Activated B cell treated with CpG ODN at 0.5 μM for 24 hours (primary cell): ENCODE measurements at regions not wholly inside any gene's neighbourhood (a gene's known extent, or its start where the extent isn't known, plus 50 kb on each side); places are given as distances from the start of the nearest gene placed in this dataset.

Experiments
- ATAC-seq: fragments of 200-7000 bp; cut with Tn5 transposase; one replicate; pipeline ENCODE4 v1.10.0; 2021; ENCODE audit warnings: low read depth, mild to moderate bottlenecking, moderate library complexity
- CTCF ChIA-PET: fragments of 350-600 bp; sonication (Branson Sonifier 250); formaldehyde crosslinking; loops from one replicate; lab custom pipeline; 2021; ENCODE audit warnings: antibody characterized with exemption; lab: Charles Lee
- POLR2A ChIA-PET: fragments of 350-600 bp; sonication (Branson Sonifier 250); formaldehyde crosslinking; loops from one replicate; lab custom pipeline; 2021; ENCODE audit warnings: antibody characterized with exemption; lab: Charles Lee
- DNase-seq: peaks from one replicate; pipeline ENCODE4 v3.0.0; 2022
- H3K27ac Mint-ChIP-seq: one replicate; pipeline ENCODE4 v1.8.0; 2020; ENCODE audit warnings: mixed read lengths
- H3K27me3 Mint-ChIP-seq: one replicate; pipeline ENCODE4 v1.8.0; 2021; ENCODE audit warnings: mixed read lengths
- H3K36me3 Mint-ChIP-seq: one replicate; pipeline ENCODE4 v1.8.0; 2021; ENCODE audit warnings: low read depth, mixed read lengths
- H3K4me1 Mint-ChIP-seq: one replicate; pipeline ENCODE4 v1.8.0; 2021; ENCODE audit warnings: mixed read lengths
- H3K4me3 Mint-ChIP-seq: one replicate; pipeline ENCODE4 v1.8.0; 2020; ENCODE audit warnings: mild to moderate bottlenecking, mixed read lengths
- H3K9me3 Mint-ChIP-seq: one replicate; pipeline ENCODE4 v1.8.0; 2020; ENCODE audit warnings: mixed read lengths
- CTCF ChIP-seq: fragments of 200-600 bp; IDR thresholded peaks from one replicate; pipeline ENCODE4 v1.8.0; 2022; ENCODE audit warnings: antibody characterized with exemption, mild to moderate bottlenecking
- intact Hi-C: fragments of 100-400 bp; cut with micrococcal nuclease; formaldehyde crosslinking; loops from one replicate; pipeline ENCODE4 v1.15.1; 2024

DNA sequence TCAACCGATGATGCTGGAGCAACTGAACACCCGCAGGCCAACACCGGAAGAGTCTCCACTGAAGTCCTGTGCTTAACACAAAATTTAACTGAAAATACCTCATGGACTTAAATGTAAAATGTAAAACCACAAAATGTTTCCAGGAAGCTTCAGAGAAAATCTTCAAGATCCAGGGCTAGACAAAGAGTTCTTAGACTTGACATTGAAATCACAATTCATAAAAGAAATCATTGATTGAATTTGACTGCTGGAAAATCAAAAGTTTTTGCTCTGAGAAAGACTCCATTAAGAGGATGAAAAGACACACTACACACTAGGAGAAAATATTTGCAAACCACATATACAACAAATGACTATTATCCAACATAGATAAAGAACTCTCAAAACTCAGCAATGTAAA, 234.7 kb upstream of the PPP2R2D start:
- H3K36me3 Mint-ChIP-seq = no peaks in the 10 kb centered on the region
- DNase-seq (no peak), ATAC-seq (no peak)
- no peak overlapping the region for H3K4me3 Mint-ChIP-seq
- ChIA-PET CTCF (no interaction called here), POLR2A (no interaction called here)
- H3K27ac Mint-ChIP-seq = no peak overlapping the region
- TF ChIP-seq CTCF = no peak
- no peaks in the 10 kb centered on the region for H3K9me3 Mint-ChIP-seq
- intact Hi-C loops = no loop called here
- H3K27me3 Mint-ChIP-seq = no peaks in the 10 kb centered on the region
- no peaks in the 10 kb centered on the region for H3K4me1 Mint-ChIP-seq

- CTCF ChIA-PET = no interaction called here
- H3K27me3 Mint-ChIP-seq = no peaks in the 10 kb centered on the region
- H3K27ac Mint-ChIP-seq = no peak overlapping the region
- peaks cover 3% of the 10 kb centered on the region for H3K9me3 Mint-ChIP-seq
- ATAC-seq (no peak), DNase-seq (no peak)
- no peak for TF ChIP-seq CTCF
- no peaks in the 10 kb centered on the region for H3K36me3 Mint-ChIP-seq
- POLR2A ChIA-PET = no interaction called here
- intact Hi-C loops = no loop called here
- H3K4me3 Mint-ChIP-seq = no peak overlapping the region
- no peaks in the 10 kb centered on the region for H3K4me1 Mint-ChIP-seq
Observed at GRCh38 chr10:131667047-131667446, 233.8 kb upstream of the PPP2R2D start.

- H3K4me3 Mint-ChIP-seq = no peak overlapping the region
- H3K27me3 Mint-ChIP-seq = no peaks in the 10 kb centered on the region
- no peak for TF ChIP-seq CTCF
- H3K4me1 Mint-ChIP-seq = no peaks in the 10 kb centered on the region
- ATAC-seq = no peak
- POLR2A ChIA-PET = no interaction called here
- H3K27ac Mint-ChIP-seq = no peak overlapping the region
- no peak for DNase-seq
- peaks cover 8% of the 10 kb centered on the region for H3K9me3 Mint-ChIP-seq
- intact Hi-C loops = no loop called here
- CTCF ChIA-PET = no interaction called here
- H3K36me3 Mint-ChIP-seq = no peaks in the 10 kb centered on the region
Observed at GRCh38 chr10:131667561-131667960, 233.2 kb upstream of the PPP2R2D start.

GRCh38 chr10:131668903-131669302, 231.9 kb upstream of the PPP2R2D start:
- intact Hi-C loops = no loop called here
- Mint-ChIP-seq H3K27me3 (no peaks in the 10 kb centered on the region), H3K9me3 (peaks cover 8% of the 10 kb centered on the region), H3K36me3 (no peaks in the 10 kb centered on the region), H3K4me3 (no peak overlapping the region), H3K27ac (no peak overlapping the region), H3K4me1 (no peaks in the 10 kb centered on the region)
- CTCF ChIA-PET = no interaction called here
- ATAC-seq (no peak), DNase-seq (no peak)
- TF ChIP-seq CTCF = no peak
- POLR2A ChIA-PET = no interaction called here

DNA sequence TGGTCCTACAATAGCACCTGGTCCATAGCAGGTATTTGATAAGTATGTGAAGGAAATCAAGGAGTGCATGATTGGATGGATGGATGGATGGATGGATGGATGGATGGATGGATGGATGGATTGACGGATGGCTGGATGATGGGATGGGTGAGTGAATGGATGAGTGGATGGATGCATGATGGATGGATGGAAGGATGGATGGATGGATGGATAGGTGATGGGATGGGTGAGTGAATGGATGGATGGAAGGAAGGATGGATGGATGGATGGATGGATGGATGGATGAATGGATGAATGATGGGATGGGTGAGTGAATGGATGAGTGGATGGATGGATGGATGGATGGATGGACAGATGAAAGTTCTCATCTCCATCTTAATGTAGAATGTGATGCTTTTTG, 231.0 kb upstream of the PPP2R2D start:
- ChIA-PET POLR2A (no interaction called here), CTCF (no interaction called here)
- no peaks in the 10 kb centered on the region for H3K4me1 Mint-ChIP-seq
- no peaks in the 10 kb centered on the region for H3K36me3 Mint-ChIP-seq
- TF ChIP-seq CTCF = no peak
- H3K27ac Mint-ChIP-seq = no peak overlapping the region
- DNase-seq = no peak
- intact Hi-C loops = no loop called here
- H3K4me3 Mint-ChIP-seq = no peak overlapping the region
- ATAC-seq = no peak
- H3K27me3 Mint-ChIP-seq = no peaks in the 10 kb centered on the region
- peaks cover 8% of the 10 kb centered on the region for H3K9me3 Mint-ChIP-seq
